ENCODE measurements at regions not wholly inside any gene's neighbourhood (a gene's known extent, or its start where the extent isn't known, plus 50 kb on each side); places are given as distances from the start of the nearest gene placed in this dataset.
A peak's percentile ranks its signal among the peaks of the same experiment; 100 is the strongest.

- Histone ChIP-seq H4K20me1 (ENCODE audit: control insufficient read depth, extremely low read depth, insufficient read depth, low read length) (no peaks in the 10 kb centered on the region), H3K4me2 (ENCODE audit: extremely low read depth, insufficient read depth, low read length) (no peak overlapping the region), H3K4me1 (ENCODE audit: control insufficient read depth, extremely low read depth, insufficient read depth, low read length) (peaks cover 4% of the 10 kb centered on the region), H3K27me3 (ENCODE audit: control insufficient read depth, insufficient read depth, low read length) (no peaks in the 10 kb centered on the region), H2AFZ (ENCODE audit: low read length) (no peak overlapping the region), H3K9me3 (ENCODE audit: control insufficient read depth, insufficient read depth, low read depth, low read length) (no peaks in the 10 kb centered on the region), H3K4me3 (replicated peaks in 1 of 4; ENCODE audit: control extremely low read depth in 1 of 4, insufficient read depth in 1 of 4, low read depth in 3 of 4, low read length in 4 of 4) (no peak overlapping the region), H3K79me2 (ENCODE audit: control insufficient read depth, insufficient read depth, low read length) (no peaks in the 10 kb centered on the region), H3K36me3 (ENCODE audit: control insufficient read depth, insufficient read depth, low read length) (no peaks in the 10 kb centered on the region), H3K27ac (ENCODE audit: insufficient read depth, low read length) (no peak overlapping the region), H3K9ac (ENCODE audit: insufficient read depth, low read length) (no peak overlapping the region)
- no peak for DNase-seq (ENCODE audit: low read depth in 2 of 2)
- TF ChIP-seq CTCF (conservative IDR thresholded peaks at IDR 0.05 in 1 of 2, IDR thresholded peaks at IDR 0.05 in 1 of 2; ENCODE audit: low read depth in 1 of 2, low read length in 2 of 2) (no peak), EZH2 (IDR thresholded peaks at IDR 0.05; ENCODE audit: low read length, missing control alignments) (no peak)
Observed at GRCh38 chr1:67589519-67590233, 95.3 kb upstream of the GADD45A start.

DNA sequence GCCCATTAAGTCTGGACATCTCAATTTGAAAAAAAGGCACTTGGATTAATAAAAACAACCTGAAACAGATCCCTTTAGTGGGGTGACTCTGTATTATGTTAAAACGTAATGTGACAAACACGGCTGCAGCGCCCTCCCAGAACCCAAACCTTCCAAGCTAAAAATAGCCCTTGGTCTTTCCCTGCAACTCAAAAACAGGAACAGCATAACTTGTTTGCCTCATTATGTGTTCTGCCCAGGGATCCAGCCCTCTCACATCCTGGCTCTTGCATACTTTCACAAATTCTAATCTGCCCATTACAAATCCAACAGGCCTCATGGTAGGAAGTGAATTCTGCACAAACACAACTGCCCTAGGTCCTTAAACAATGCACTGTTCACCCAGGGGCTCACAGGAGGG, 94.7 kb upstream of the GADD45A start:
- H3K4me1 ChIP-seq (ENCODE audit: control insufficient read depth, extremely low read depth, insufficient read depth, low read length), result peaks cover 4% of the 10 kb centered on the region
- H3K9ac ChIP-seq (ENCODE audit: insufficient read depth, low read length), result no peak overlapping the region
- H3K79me2 ChIP-seq (ENCODE audit: control insufficient read depth, insufficient read depth, low read length), result no peaks in the 10 kb centered on the region
- no peaks in the 10 kb centered on the region for H3K27me3 ChIP-seq (ENCODE audit: control insufficient read depth, insufficient read depth, low read length)
- H3K36me3 ChIP-seq (ENCODE audit: control insufficient read depth, insufficient read depth, low read length), result no peaks in the 10 kb centered on the region
- H2AFZ ChIP-seq (ENCODE audit: low read length), result peak overlapping the region; percentile 37
- H3K4me2 ChIP-seq (ENCODE audit: extremely low read depth, insufficient read depth, low read length), result no peak overlapping the region
- H4K20me1 ChIP-seq (ENCODE audit: control insufficient read depth, extremely low read depth, insufficient read depth, low read length), result no peaks in the 10 kb centered on the region
- DNase-seq (ENCODE audit: low read depth in 2 of 2), result peak; percentile 31 to 37
- H3K4me3 ChIP-seq (replicated peaks in 1 of 4; ENCODE audit: control extremely low read depth in 1 of 4, insufficient read depth in 1 of 4, low read depth in 3 of 4, low read length in 4 of 4), result no peak overlapping the region
- no peak overlapping the region for H3K27ac ChIP-seq (ENCODE audit: insufficient read depth, low read length)
- H3K9me3 ChIP-seq (ENCODE audit: control insufficient read depth, insufficient read depth, low read depth, low read length), result no peaks in the 10 kb centered on the region
- TF ChIP-seq CTCF (conservative IDR thresholded peaks at IDR 0.05 in 1 of 2, IDR thresholded peaks at IDR 0.05 in 1 of 2; ENCODE audit: low read depth in 1 of 2, low read length in 2 of 2) (no peak), EZH2 (IDR thresholded peaks at IDR 0.05; ENCODE audit: low read length, missing control alignments) (no peak)

GRCh38 chr1:67594764-67595163, 90.2 kb upstream of the GADD45A start:
- Histone ChIP-seq H3K79me2 (ENCODE audit: control insufficient read depth, insufficient read depth, low read length) (no peaks in the 10 kb centered on the region), H3K27ac (ENCODE audit: insufficient read depth, low read length) (no peak overlapping the region)
- TF ChIP-seq EZH2 (IDR thresholded peaks at IDR 0.05; ENCODE audit: low read length, missing control alignments) (no peak), CTCF (conservative IDR thresholded peaks at IDR 0.05 in 1 of 2, IDR thresholded peaks at IDR 0.05 in 1 of 2; ENCODE audit: low read depth in 1 of 2, low read length in 2 of 2) (no peak)

More at GRCh38 chr1:67594764-67595163, 90.2 kb upstream of the GADD45A start:
- Histone ChIP-seq H3K36me3 (ENCODE audit: control insufficient read depth, insufficient read depth, low read length) (no peaks in the 10 kb centered on the region), H3K27me3 (ENCODE audit: control insufficient read depth, insufficient read depth, low read length) (no peaks in the 10 kb centered on the region), H3K4me1 (ENCODE audit: control insufficient read depth, extremely low read depth, insufficient read depth, low read length) (peaks cover 2% of the 10 kb centered on the region), H2AFZ (ENCODE audit: low read length) (no peak overlapping the region), H3K9ac (ENCODE audit: insufficient read depth, low read length) (no peak overlapping the region), H4K20me1 (ENCODE audit: control insufficient read depth, extremely low read depth, insufficient read depth, low read length) (no peaks in the 10 kb centered on the region), H3K9me3 (ENCODE audit: control insufficient read depth, insufficient read depth, low read depth, low read length) (no peaks in the 10 kb centered on the region), H3K4me3 (replicated peaks in 1 of 4; ENCODE audit: control extremely low read depth in 1 of 4, insufficient read depth in 1 of 4, low read depth in 3 of 4, low read length in 4 of 4) (no peak overlapping the region), H3K4me2 (ENCODE audit: extremely low read depth, insufficient read depth, low read length) (no peak overlapping the region)
- DNase-seq (ENCODE audit: low read depth in 2 of 2), result no peak

Measured in fibroblast of lung (primary cell).